Vagina (tissue), 2 donors: ENCODE measurements at regions not wholly inside any gene's neighbourhood (a gene's known extent, or its start where the extent isn't known, plus 50 kb on each side); places are given as distances from the start of the nearest gene placed in this dataset.

Experiments used
- POLR2A ChIP-seq, 2 donors: fragments of 450-650 bp; IDR thresholded peaks; one replicate each; pipeline ENCODE4 v1.6.1; 2017; ENCODE audit warnings: antibody characterized with exemption in 2 of 2, mild to moderate bottlenecking in 2 of 2, moderate library complexity in 2 of 2
- TF ChIP-seq, protein P1 (sequence below), 3 experiments: fragments of 450-650 bp in 2 of 3; fragments of 200-600 bp in 1 of 3; sonication (generic) in 1 of 3; IDR thresholded peaks; one replicate each; pipeline ENCODE4 v1.5.1; 2017 to 2019; ENCODE audit warnings: antibody characterized with exemption in 3 of 3, mild to moderate bottlenecking in 2 of 3, moderate library complexity in 2 of 3

DNA sequence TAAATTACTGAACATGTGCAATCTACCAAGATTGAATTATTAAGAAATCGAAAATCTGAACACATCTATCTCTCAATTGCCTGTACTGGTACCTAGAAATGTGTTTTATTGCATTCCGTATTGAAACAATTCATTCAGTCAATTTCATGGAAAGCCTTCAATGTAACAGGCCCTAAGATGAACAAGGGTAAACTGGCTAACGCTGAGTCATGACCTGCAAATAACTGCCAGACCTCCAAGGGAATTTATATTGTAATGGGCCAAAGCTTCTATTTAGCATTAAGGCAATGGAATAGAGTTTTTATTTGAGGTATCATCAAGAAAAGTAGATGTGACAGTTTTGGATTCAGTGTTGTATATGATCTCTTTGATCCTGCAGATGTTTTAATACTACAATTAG lies 49.9 kb upstream of the CD36 start:
- TF ChIP-seq, protein P1, sequence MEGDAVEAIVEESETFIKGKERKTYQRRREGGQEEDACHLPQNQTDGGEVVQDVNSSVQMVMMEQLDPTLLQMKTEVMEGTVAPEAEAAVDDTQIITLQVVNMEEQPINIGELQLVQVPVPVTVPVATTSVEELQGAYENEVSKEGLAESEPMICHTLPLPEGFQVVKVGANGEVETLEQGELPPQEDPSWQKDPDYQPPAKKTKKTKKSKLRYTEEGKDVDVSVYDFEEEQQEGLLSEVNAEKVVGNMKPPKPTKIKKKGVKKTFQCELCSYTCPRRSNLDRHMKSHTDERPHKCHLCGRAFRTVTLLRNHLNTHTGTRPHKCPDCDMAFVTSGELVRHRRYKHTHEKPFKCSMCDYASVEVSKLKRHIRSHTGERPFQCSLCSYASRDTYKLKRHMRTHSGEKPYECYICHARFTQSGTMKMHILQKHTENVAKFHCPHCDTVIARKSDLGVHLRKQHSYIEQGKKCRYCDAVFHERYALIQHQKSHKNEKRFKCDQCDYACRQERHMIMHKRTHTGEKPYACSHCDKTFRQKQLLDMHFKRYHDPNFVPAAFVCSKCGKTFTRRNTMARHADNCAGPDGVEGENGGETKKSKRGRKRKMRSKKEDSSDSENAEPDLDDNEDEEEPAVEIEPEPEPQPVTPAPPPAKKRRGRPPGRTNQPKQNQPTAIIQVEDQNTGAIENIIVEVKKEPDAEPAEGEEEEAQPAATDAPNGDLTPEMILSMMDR (IDR thresholded peaks at IDR 0.05) = no peak
- no peak for TF ChIP-seq POLR2A (IDR thresholded peaks at IDR 0.05)
